ENCODE measurements at regions not wholly inside any gene's neighbourhood (a gene's known extent, or its start where the extent isn't known, plus 50 kb on each side); places are given as distances from the start of the nearest gene placed in this dataset.

GRCh38 chr1:101121504-101121903 is 95.9 kb upstream of the DPH5 start:
- Histone ChIP-seq H3K9ac (ENCODE audit: control insufficient read depth, insufficient read depth, low read length) (no peak overlapping the region), H3K4me2 (ENCODE audit: control insufficient read depth, insufficient read depth) (no peak overlapping the region), H3K4me1 (ENCODE audit: control insufficient read depth, insufficient read depth, low read length) (peaks cover 17% of the 10 kb centered on the region), H3K36me3 (ENCODE audit: control insufficient read depth in 2 of 2, insufficient read depth in 2 of 2, low read length in 1 of 2) (no peaks in the 10 kb centered on the region), H3K9me3 (replicated peaks; ENCODE audit: control insufficient read depth, insufficient read depth, low read length) (no peaks in the 10 kb centered on the region; the same call in 2 of the 3 replicates), H3K79me2 (ENCODE audit: control insufficient read depth, insufficient read depth, low read length) (no peaks in the 10 kb centered on the region), H3K27me3 (replicated peaks in 1 of 2; ENCODE audit: control insufficient read depth in 2 of 2, insufficient read depth in 2 of 2, low read length in 1 of 2) (no peaks in the 10 kb centered on the region; a peak in 1 of 4 replicates), H4K20me1 (ENCODE audit: control insufficient read depth, insufficient read depth) (no peaks in the 10 kb centered on the region), H3K27ac (ENCODE audit: control insufficient read depth, insufficient read depth) (no peak overlapping the region), H3K4me3 (no peak overlapping the region), H2AFZ (ENCODE audit: control insufficient read depth, low read depth, low read length) (no peak overlapping the region)
- ATAC-seq (no peak), DNase-seq (ENCODE audit: low read depth, low spot score) (no peak), FAIRE-seq (peak; percentile 38)
- RAD21 ChIA-PET (ENCODE audit: unreplicated experiment) = interaction anchor here (1.1 kb wide), 1 partner anchor 117 kb away, joined by 4 read pairs; no protein-coding TSS in a partner anchor
- in situ Hi-C loops (cut with MboI) = no loop called here
- intact Hi-C loops (cut with micrococcal nuclease; ENCODE audit: unreplicated experiment) = loop anchor here (5.0 kb wide), 1 partner anchor 94 kb away; the partner anchor contains the start of gene DPH5
- BruUV-seq (replicated peaks) = no TSS peak
- POLR2A ChIA-PET = interaction anchor here (0.5 kb wide), 1 partner anchor 114 kb away, joined by 3 read pairs; no protein-coding TSS in a partner anchor
- 94% methylated on average over 1 of the region's 1 CpG for WGBS (ENCODE audit: insufficient coverage, insufficient replicate concordance, low lambda C conversion rate, missing lambda C conversion rate)
- CTCF ChIA-PET = interaction anchor here (0.7 to 1.1 kb wide), 3 partner anchors 107 to 236 kb away, joined by 3 read pairs; no protein-coding TSS in a partner anchor
- SMC1A ChIA-PET (ENCODE audit: uncharacterized antibody, unreplicated experiment) = interaction anchor here (1.0 to 2.4 kb wide), 9 partner anchors 9 to 174 kb away, joined by 3 to 12 read pairs (median 6); no protein-coding TSS in a partner anchor
- TF ChIP-seq, protein P1, sequence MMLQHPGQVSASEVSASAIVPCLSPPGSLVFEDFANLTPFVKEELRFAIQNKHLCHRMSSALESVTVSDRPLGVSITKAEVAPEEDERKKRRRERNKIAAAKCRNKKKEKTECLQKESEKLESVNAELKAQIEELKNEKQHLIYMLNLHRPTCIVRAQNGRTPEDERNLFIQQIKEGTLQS (IDR thresholded peaks at IDR 0.05; ENCODE audit: borderline replicate concordance, extremely low read depth, low read depth, low read length) = no peak

DNA sequence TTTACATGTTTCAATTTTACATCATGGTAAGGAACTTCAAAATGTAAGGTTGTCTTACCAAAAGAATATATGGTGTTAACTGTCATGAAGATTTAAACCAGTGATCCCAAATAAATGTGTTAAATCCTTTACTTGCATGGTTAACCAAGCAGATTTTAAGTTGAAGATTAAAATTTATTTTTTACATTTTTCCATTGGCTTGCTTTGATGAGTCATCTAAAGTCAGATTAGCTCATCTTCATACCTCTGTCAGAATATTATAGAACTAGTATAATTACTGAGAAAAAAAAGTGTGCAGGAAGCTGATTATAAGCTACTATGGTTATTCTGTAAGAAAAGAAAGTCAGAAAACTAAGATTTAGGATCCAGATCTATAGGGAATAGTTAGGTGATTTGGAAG is 95.3 kb upstream of the DPH5 start:
- TF ChIP-seq RB1 (IDR thresholded peaks at IDR 0.05; ENCODE audit: borderline replicate concordance) (no peak), POU2F2 (IDR thresholded peaks at IDR 0.05; ENCODE audit: borderline replicate concordance, low read depth, low read length) (no peak), FOXM1 (IDR thresholded peaks at IDR 0.05; ENCODE audit: low read depth, low read length) (no peak), MTA2 (IDR thresholded peaks at IDR 0.05; ENCODE audit: low read depth) (no peak), MXI1 (IDR thresholded peaks at IDR 0.05; ENCODE audit: low read depth, low read length) (no peak), MEF2B (IDR thresholded peaks at IDR 0.05; ENCODE audit: partially characterized antibody, poor library complexity, severe bottlenecking) (no peak), SKIL (IDR thresholded peaks at IDR 0.05; ENCODE audit: low read depth, poor library complexity, severe bottlenecking) (no peak), BACH1 (IDR thresholded peaks at IDR 0.05; ENCODE audit: borderline replicate concordance) (no peak), GATAD2B (conservative IDR thresholded peaks at IDR 0.05; ENCODE audit: low read depth) (no peak), SMARCA5 (IDR thresholded peaks at IDR 0.05) (no peak), PML (IDR thresholded peaks at IDR 0.05; ENCODE audit: low read length) (no peak), ZSCAN29 (IDR thresholded peaks at IDR 0.05) (no peak)
- Histone ChIP-seq H3K4me1 (ENCODE audit: control insufficient read depth, insufficient read depth, low read length) (peaks cover 17% of the 10 kb centered on the region), H4K20me1 (ENCODE audit: control insufficient read depth, insufficient read depth) (no peaks in the 10 kb centered on the region), H3K27me3 (replicated peaks in 1 of 2; ENCODE audit: control insufficient read depth in 2 of 2, insufficient read depth in 2 of 2, low read length in 1 of 2) (no peaks in the 10 kb centered on the region; a peak in 1 of 4 replicates), H3K9ac (ENCODE audit: control insufficient read depth, insufficient read depth, low read length) (no peak overlapping the region), H3K27ac (ENCODE audit: control insufficient read depth, insufficient read depth) (no peak overlapping the region), H3K4me3 (no peak overlapping the region), H3K4me2 (ENCODE audit: control insufficient read depth, insufficient read depth) (no peak overlapping the region), H3K36me3 (ENCODE audit: control insufficient read depth in 2 of 2, insufficient read depth in 2 of 2, low read length in 1 of 2) (no peaks in the 10 kb centered on the region), H3K9me3 (replicated peaks; ENCODE audit: control insufficient read depth, insufficient read depth, low read length) (no peaks in the 10 kb centered on the region; the same call in 2 of the 3 replicates), H2AFZ (ENCODE audit: control insufficient read depth, low read depth, low read length) (no peak overlapping the region), H3K79me2 (ENCODE audit: control insufficient read depth, insufficient read depth, low read length) (no peaks in the 10 kb centered on the region)
- POLR2A ChIA-PET = interaction anchor here (0.5 kb wide), 1 partner anchor 115 kb away, joined by 3 read pairs; no protein-coding TSS in a partner anchor
- in situ Hi-C loops (cut with MboI) = no loop called here
- no peak for DNase-seq (ENCODE audit: low read depth, low spot score)
- peak; percentile 66 for FAIRE-seq
- RAD21 ChIA-PET (ENCODE audit: unreplicated experiment) = interaction anchor here (1.1 kb wide), 1 partner anchor 118 kb away, joined by 4 read pairs; no protein-coding TSS in a partner anchor
- CTCF ChIA-PET = interaction anchor here (0.8 kb wide), 1 partner anchor 107 kb away, joined by 3 read pairs; no protein-coding TSS in a partner anchor
- BruUV-seq (replicated peaks) = no TSS peak
- intact Hi-C loops (cut with micrococcal nuclease; ENCODE audit: unreplicated experiment) = loop anchor here (5.0 kb wide), 1 partner anchor 94 kb away; the partner anchor contains the start of gene DPH5
- no peak for ATAC-seq
- SMC1A ChIA-PET (ENCODE audit: uncharacterized antibody, unreplicated experiment) = interaction anchor here (0.8 to 2.4 kb wide), 8 partner anchors 8 to 130 kb away, joined by 3 to 12 read pairs (median 4); no protein-coding TSS in a partner anchor
